ENCODE measurements at regions not wholly inside any gene's neighbourhood (a gene's known extent, or its start where the extent isn't known, plus 50 kb on each side); places are given as distances from the start of the nearest gene placed in this dataset.

- DNase-seq: no peak
Observed at GRCh38 chr11:11710556-11710955, 88.8 kb upstream of the GALNT18 start.

- no peak for DNase-seq
Observed at GRCh38 chr11:11709447-11710239, 87.8 kb upstream of the GALNT18 start.

- no peak for DNase-seq
Observed at GRCh38 chr11:11708256-11708655, 86.5 kb upstream of the GALNT18 start.

GRCh38 chr11:11706028-11706427, 84.2 kb upstream of the GALNT18 start:
- DNase-seq: no peak

GRCh38 chr11:11703885-11704284, 82.1 kb upstream of the GALNT18 start:
- DNase-seq: peak; percentile 2

- no peak for DNase-seq
Observed at GRCh38 chr11:11701070-11701469, 79.3 kb upstream of the GALNT18 start.

GRCh38 chr11:11697796-11698195, 76.0 kb upstream of the GALNT18 start:
- DNase-seq: no peak

GRCh38 chr11:11691296-11692151, 69.7 kb upstream of the GALNT18 start:
- DNase-seq: peak; percentile 90

GRCh38 chr11:11681536-11681935, 59.7 kb upstream of the GALNT18 start:
- no peak for DNase-seq

GRCh38 chr11:11677672-11678356, 56.0 kb upstream of the GALNT18 start:
- no peak for DNase-seq

GRCh38 chr11:11675671-11676181, 53.9 kb upstream of the GALNT18 start:
- DNase-seq: no peak

- DNase-seq: no peak
Observed at GRCh38 chr11:11672789-11673188, 51.0 kb upstream of the GALNT18 start.

GRCh38 chr11:11672101-11672500, 50.3 kb upstream of the GALNT18 start:
- no peak for DNase-seq

Data from COR-L47 (cell line).